ENCODE measurements at regions not wholly inside any gene's neighbourhood (a gene's known extent, or its start where the extent isn't known, plus 50 kb on each side); places are given as distances from the start of the nearest gene placed in this dataset.

DNA sequence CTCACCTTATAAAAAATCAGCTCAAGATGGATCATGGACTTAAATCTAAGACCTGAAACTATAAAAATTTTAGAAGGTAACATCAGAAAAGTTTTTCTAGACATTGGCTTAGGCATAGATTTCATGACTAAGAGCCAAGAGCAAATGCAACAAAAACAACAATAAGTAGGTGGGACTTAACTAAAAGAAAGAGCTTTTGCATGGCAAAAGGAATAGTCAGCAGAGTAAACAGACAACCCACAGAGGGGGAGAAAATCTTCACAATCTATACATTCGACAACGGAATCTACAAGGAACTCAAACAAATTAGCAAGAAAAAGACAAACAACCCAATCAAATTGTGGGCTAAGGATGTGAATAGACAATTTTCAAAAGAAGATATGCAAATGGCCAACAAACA is 368.4 kb upstream of the KIF2B start:
- no peak for ATAC-seq
- no peak for TF ChIP-seq CSDC2 (CRISPR knock-in tag; IDR thresholded peaks at IDR 0.05)
- TF ChIP-seq ZNF70 (CRISPR knock-in tag; IDR thresholded peaks at IDR 0.05), result no peak
- TF ChIP-seq SNAI2 (CRISPR knock-in tag; IDR thresholded peaks at IDR 0.05), result no peak
- no peak for TF ChIP-seq ISL1 (CRISPR knock-in tag; IDR thresholded peaks at IDR 0.05)
- TF ChIP-seq, protein P1, sequence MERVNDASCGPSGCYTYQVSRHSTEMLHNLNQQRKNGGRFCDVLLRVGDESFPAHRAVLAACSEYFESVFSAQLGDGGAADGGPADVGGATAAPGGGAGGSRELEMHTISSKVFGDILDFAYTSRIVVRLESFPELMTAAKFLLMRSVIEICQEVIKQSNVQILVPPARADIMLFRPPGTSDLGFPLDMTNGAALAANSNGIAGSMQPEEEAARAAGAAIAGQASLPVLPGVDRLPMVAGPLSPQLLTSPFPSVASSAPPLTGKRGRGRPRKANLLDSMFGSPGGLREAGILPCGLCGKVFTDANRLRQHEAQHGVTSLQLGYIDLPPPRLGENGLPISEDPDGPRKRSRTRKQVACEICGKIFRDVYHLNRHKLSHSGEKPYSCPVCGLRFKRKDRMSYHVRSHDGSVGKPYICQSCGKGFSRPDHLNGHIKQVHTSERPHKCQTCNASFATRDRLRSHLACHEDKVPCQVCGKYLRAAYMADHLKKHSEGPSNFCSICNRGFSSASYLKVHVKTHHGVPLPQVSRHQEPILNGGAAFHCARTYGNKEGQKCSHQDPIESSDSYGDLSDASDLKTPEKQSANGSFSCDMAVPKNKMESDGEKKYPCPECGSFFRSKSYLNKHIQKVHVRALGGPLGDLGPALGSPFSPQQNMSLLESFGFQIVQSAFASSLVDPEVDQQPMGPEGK (CRISPR knock-in tag; IDR thresholded peaks at IDR 0.05; ENCODE audit: borderline replicate concordance), result no peak
- TF ChIP-seq ZNF565 (CRISPR knock-in tag; conservative IDR thresholded peaks at IDR 0.05; ENCODE audit: low read depth), result no peak
- TF ChIP-seq ESRRG (CRISPR knock-in tag; IDR thresholded peaks at IDR 0.05), result no peak
- TF ChIP-seq ZC3H10 (CRISPR knock-in tag; IDR thresholded peaks at IDR 0.05), result no peak
- no peak for TF ChIP-seq GLIS3 (CRISPR knock-in tag; IDR thresholded peaks at IDR 0.05)
- no peak for TF ChIP-seq RARB (CRISPR knock-in tag; IDR thresholded peaks at IDR 0.05)
- TF ChIP-seq PPARA (CRISPR knock-in tag; IDR thresholded peaks at IDR 0.05; ENCODE audit: borderline replicate concordance), result no peak
- no peak for TF ChIP-seq ZFP30 (CRISPR knock-in tag; IDR thresholded peaks at IDR 0.05)
- TF ChIP-seq, protein P2, sequence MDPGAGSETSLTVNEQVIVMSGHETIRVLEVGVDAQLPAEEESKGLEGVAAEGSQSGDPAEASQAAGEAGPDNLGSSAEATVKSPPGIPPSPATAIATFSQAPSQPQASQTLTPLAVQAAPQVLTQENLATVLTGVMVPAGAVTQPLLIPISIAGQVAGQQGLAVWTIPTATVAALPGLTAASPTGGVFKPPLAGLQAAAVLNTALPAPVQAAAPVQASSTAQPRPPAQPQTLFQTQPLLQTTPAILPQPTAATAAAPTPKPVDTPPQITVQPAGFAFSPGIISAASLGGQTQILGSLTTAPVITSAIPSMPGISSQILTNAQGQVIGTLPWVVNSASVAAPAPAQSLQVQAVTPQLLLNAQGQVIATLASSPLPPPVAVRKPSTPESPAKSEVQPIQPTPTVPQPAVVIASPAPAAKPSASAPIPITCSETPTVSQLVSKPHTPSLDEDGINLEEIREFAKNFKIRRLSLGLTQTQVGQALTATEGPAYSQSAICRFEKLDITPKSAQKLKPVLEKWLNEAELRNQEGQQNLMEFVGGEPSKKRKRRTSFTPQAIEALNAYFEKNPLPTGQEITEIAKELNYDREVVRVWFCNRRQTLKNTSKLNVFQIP (CRISPR knock-in tag; IDR thresholded peaks at IDR 0.05; ENCODE audit: borderline replicate concordance, low read depth), result no peak
- TF ChIP-seq CREB5 (CRISPR knock-in tag; IDR thresholded peaks at IDR 0.05; ENCODE audit: low read depth), result no peak
- TF ChIP-seq OSR1 (CRISPR knock-in tag; IDR thresholded peaks at IDR 0.05), result no peak
- no peak for TF ChIP-seq BACH2 (CRISPR knock-in tag; IDR thresholded peaks at IDR 0.05; ENCODE audit: borderline replicate concordance)
- TF ChIP-seq, protein P3, sequence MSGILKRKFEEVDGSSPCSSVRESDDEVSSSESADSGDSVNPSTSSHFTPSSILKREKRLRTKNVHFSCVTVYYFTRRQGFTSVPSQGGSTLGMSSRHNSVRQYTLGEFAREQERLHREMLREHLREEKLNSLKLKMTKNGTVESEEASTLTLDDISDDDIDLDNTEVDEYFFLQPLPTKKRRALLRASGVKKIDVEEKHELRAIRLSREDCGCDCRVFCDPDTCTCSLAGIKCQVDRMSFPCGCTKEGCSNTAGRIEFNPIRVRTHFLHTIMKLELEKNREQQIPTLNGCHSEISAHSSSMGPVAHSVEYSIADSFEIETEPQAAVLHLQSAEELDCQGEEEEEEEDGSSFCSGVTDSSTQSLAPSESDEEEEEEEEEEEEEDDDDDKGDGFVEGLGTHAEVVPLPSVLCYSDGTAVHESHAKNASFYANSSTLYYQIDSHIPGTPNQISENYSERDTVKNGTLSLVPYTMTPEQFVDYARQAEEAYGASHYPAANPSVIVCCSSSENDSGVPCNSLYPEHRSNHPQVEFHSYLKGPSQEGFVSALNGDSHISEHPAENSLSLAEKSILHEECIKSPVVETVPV (CRISPR knock-in tag; IDR thresholded peaks at IDR 0.05), result no peak
- no peak for TF ChIP-seq ZFP3 (CRISPR knock-in tag; IDR thresholded peaks at IDR 0.05)

DNA sequence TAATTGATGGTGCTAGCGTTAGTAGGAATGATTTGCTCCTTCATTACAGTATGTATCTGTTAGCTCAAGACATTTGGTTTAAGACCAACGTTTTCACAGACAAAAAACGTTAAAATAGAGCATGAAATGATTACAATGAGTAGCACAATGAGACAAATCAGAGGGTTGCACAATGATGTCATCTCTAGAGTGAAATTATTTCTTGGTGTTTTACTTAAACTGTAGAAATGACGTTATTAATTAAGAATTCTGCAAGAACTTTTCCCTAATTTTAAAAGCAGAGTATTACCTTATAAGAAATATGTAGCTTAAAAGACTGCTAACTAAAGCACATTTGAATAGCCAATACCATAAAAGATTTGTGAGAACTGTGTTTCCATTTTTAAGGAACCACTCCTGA is 373.4 kb upstream of the KIF2B start:
- TF ChIP-seq TSHZ2 (CRISPR knock-in tag; IDR thresholded peaks at IDR 0.05) (no peak), CREB5 (CRISPR knock-in tag; IDR thresholded peaks at IDR 0.05; ENCODE audit: low read depth) (no peak), ZFP3 (CRISPR knock-in tag; IDR thresholded peaks at IDR 0.05) (no peak), ISL1 (CRISPR knock-in tag; IDR thresholded peaks at IDR 0.05) (no peak), ZNF70 (CRISPR knock-in tag; IDR thresholded peaks at IDR 0.05) (no peak), OSR1 (CRISPR knock-in tag; IDR thresholded peaks at IDR 0.05) (no peak), SNAI2 (CRISPR knock-in tag; IDR thresholded peaks at IDR 0.05) (no peak), ZNF8 (CRISPR knock-in tag; IDR thresholded peaks at IDR 0.05) (no peak), TOX (CRISPR knock-in tag; IDR thresholded peaks at IDR 0.05; ENCODE audit: borderline replicate concordance) (no peak), PPARA (CRISPR knock-in tag; IDR thresholded peaks at IDR 0.05; ENCODE audit: borderline replicate concordance) (no peak), GLIS3 (CRISPR knock-in tag; IDR thresholded peaks at IDR 0.05) (no peak), ZFP30 (CRISPR knock-in tag; IDR thresholded peaks at IDR 0.05) (no peak), RARB (CRISPR knock-in tag; IDR thresholded peaks at IDR 0.05) (no peak), BACH2 (CRISPR knock-in tag; IDR thresholded peaks at IDR 0.05; ENCODE audit: borderline replicate concordance) (no peak), ZC3H10 (CRISPR knock-in tag; IDR thresholded peaks at IDR 0.05) (no peak), ARNTL (CRISPR knock-in tag; IDR thresholded peaks at IDR 0.05; ENCODE audit: borderline replicate concordance, low read depth) (no peak), ZNF565 (CRISPR knock-in tag; conservative IDR thresholded peaks at IDR 0.05; ENCODE audit: low read depth) (no peak)
- TF ChIP-seq, protein P2 (CRISPR knock-in tag; IDR thresholded peaks at IDR 0.05; ENCODE audit: borderline replicate concordance, low read depth), result no peak
- TF ChIP-seq, protein P1 (CRISPR knock-in tag; IDR thresholded peaks at IDR 0.05; ENCODE audit: borderline replicate concordance), result no peak
- ATAC-seq, result no peak

All from SK-N-SH treated with all-trans-retinoic acid at 6 μM for 48 hours (cell line).